ENCODE measurements at regions not wholly inside any gene's neighbourhood (a gene's known extent, or its start where the extent isn't known, plus 50 kb on each side); places are given as distances from the start of the nearest gene placed in this dataset.

DNA sequence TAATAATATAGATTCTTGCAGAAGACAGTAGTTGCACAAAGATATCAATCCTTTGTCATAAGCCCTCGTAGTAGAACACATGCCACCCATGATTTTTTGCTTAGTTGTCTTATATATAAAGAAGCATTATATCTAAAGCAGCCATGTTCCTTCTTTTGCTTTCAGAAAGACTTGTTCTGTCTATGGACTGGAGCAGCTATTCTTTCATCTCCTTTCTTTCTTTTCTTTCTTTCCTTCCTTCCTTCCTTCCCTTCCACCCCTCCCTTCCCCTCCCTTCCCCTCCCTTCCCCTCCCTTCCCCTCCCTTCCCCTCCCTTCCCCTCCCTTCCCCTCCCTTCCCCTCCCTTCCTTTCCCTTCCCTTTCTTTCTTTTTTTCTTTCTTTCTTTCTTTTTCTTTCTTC is 104.0 kb upstream of the HS3ST4 start:
- TF ChIP-seq RAD21 (IDR thresholded peaks at IDR 0.05; ENCODE audit: low read depth), result no peak
- TF ChIP-seq CEBPB (IDR thresholded peaks at IDR 0.05), result no peak
- no peak for TF ChIP-seq EGR1 (IDR thresholded peaks at IDR 0.05)
- TF ChIP-seq TAF1 (IDR thresholded peaks at IDR 0.05; ENCODE audit: low read depth), result no peak
